Coronary artery (tissue), 2 donors: ENCODE measurements at regions not wholly inside any gene's neighbourhood (a gene's known extent, or its start where the extent isn't known, plus 50 kb on each side); places are given as distances from the start of the nearest gene placed in this dataset.

Experiments
- DNase-seq: peaks from one replicate; pipeline ENCODE4 v3.0.0-alpha.2; 2017; ENCODE audit warnings: low spot score
- H3K27ac ChIP-seq, 2 donors: fragments of 200-600 bp; sonication (generic); one replicate each; pipeline ENCODE4 v1.5.1; 2016 to 2019
- H3K4me3 ChIP-seq: fragments of 200-600 bp; sonication (generic); 2 replicates; pipeline ENCODE4 v1.5.1; 2016; ENCODE audit warnings: mild to moderate bottlenecking, moderate library complexity
- CTCF ChIP-seq: fragments of 200-600 bp; sonication (generic); IDR thresholded peaks from one replicate; pipeline ENCODE4 v1.5.1; 2019; ENCODE audit warnings: antibody characterized with exemption

GRCh38 chr13:40318366-40318765 is 348.1 kb downstream of the FOXO1 start:
- no peak overlapping the region for H3K4me3 ChIP-seq
- no peak overlapping the region for H3K27ac ChIP-seq
- DNase-seq = no peak
- no peak for TF ChIP-seq CTCF

GRCh38 chr13:40319699-40320579 is 346.5 kb downstream of the FOXO1 start:
- DNase-seq = no peak
- no peak overlapping the region for H3K27ac ChIP-seq
- no peak overlapping the region for H3K4me3 ChIP-seq
- TF ChIP-seq CTCF = no peak

- Histone ChIP-seq H3K27ac (no peak overlapping the region), H3K4me3 (no peak overlapping the region)
- TF ChIP-seq CTCF = no peak
- no peak for DNase-seq
These were observed 338.4 kb downstream of the FOXO1 start for GRCh38 chr13:40328091-40328490.

- no peak for DNase-seq
- TF ChIP-seq CTCF = no peak
- H3K27ac ChIP-seq = no peak overlapping the region
- no peak overlapping the region for H3K4me3 ChIP-seq
These were observed 336.5 kb downstream of the FOXO1 start for GRCh38 chr13:40329781-40330485.

GRCh38 chr13:40330950-40331349 is 335.5 kb downstream of the FOXO1 start:
- H3K27ac ChIP-seq = no peak overlapping the region
- no peak overlapping the region for H3K4me3 ChIP-seq
- TF ChIP-seq CTCF = no peak
- no peak for DNase-seq

GRCh38 chr13:40331802-40332201 is 334.6 kb downstream of the FOXO1 start:
- Histone ChIP-seq H3K27ac (no peak overlapping the region), H3K4me3 (no peak overlapping the region)
- DNase-seq = no peak
- TF ChIP-seq CTCF = no peak
